ENCODE measurements at regions not wholly inside any gene's neighbourhood (a gene's known extent, or its start where the extent isn't known, plus 50 kb on each side); places are given as distances from the start of the nearest gene placed in this dataset.

GRCh38 chr14:22418631-22419030 is 170.4 kb downstream of the DAD1 start:
- TF ChIP-seq EZH2 (IDR thresholded peaks at IDR 0.05) = no peak
- no peak for TF ChIP-seq POLR2AphosphoS5 (IDR thresholded peaks at IDR 0.05; ENCODE audit: borderline replicate concordance, low read depth, low read length)

Data from SK-N-MC (cell line).